HG03066 (cell line): ENCODE measurements at regions not wholly inside any gene's neighbourhood (a gene's known extent, or its start where the extent isn't known, plus 50 kb on each side); places are given as distances from the start of the nearest gene placed in this dataset.
"Not testable (repeated sequence)": the region's sequence is repeated elsewhere in the genome, so short reads cannot be mapped to it uniquely, and the experiment has no call there.

Source experiments
- ATAC-seq: cut with Tn5 transposase; IDR thresholded peaks from one replicate; pipeline ENCODE4 v1.9.1; 2021; ENCODE audit warnings: low read depth; ENCODE audit not compliant: unreplicated experiment

- ATAC-seq = no peak
Observed at GRCh38 chr2:136715146-136715545, 50.2 kb upstream of the THSD7B start.

GRCh38 chr2:136714452-136714951 is 50.8 kb upstream of the THSD7B start:
- ATAC-seq = no peak

GRCh38 chr2:136713739-136714138 is 51.6 kb upstream of the THSD7B start:
- no peak for ATAC-seq

GRCh38 chr2:136705336-136705735 is 60.0 kb upstream of the THSD7B start:
- ATAC-seq = no peak

- ATAC-seq = no peak
Observed at GRCh38 chr2:136703214-136703613, 62.1 kb upstream of the THSD7B start.

GRCh38 chr2:136696438-136696837 is 68.9 kb upstream of the THSD7B start:
- ATAC-seq = no peak

- ATAC-seq = no peak
Observed at GRCh38 chr2:136693966-136694365, 71.4 kb upstream of the THSD7B start.

- ATAC-seq = not testable (repeated sequence)
Observed at GRCh38 chr2:136680079-136680478, 85.3 kb upstream of the THSD7B start.

- no peak for ATAC-seq
Observed at GRCh38 chr2:136665736-136666135, 99.6 kb upstream of the THSD7B start.

- ATAC-seq = no peak
Observed at GRCh38 chr2:136664713-136665405, 100.5 kb upstream of the THSD7B start.

- no peak for ATAC-seq
Observed at GRCh38 chr2:136658201-136658600, 107.1 kb upstream of the THSD7B start.

- ATAC-seq = no peak
Observed at GRCh38 chr2:136653861-136654260, 111.5 kb upstream of the THSD7B start.

GRCh38 chr2:136651456-136652010 is 113.8 kb upstream of the THSD7B start:
- no peak for ATAC-seq

- ATAC-seq = no peak
Observed at GRCh38 chr2:136647039-136647438, 118.3 kb upstream of the THSD7B start.

- ATAC-seq = no peak
Observed at GRCh38 chr2:136645236-136645828, 120.0 kb upstream of the THSD7B start.

GRCh38 chr2:136639651-136640050 is 125.7 kb upstream of the THSD7B start:
- no peak for ATAC-seq

GRCh38 chr2:136638193-136638592 is 127.2 kb upstream of the THSD7B start:
- no peak for ATAC-seq

- no peak for ATAC-seq
Observed at GRCh38 chr2:136637402-136637801, 127.9 kb upstream of the THSD7B start.

- no peak for ATAC-seq
Observed at GRCh38 chr2:136628490-136628889, 136.9 kb upstream of the THSD7B start.

GRCh38 chr2:136613096-136613495 is 152.2 kb upstream of the THSD7B start:
- ATAC-seq = no peak

- no peak for ATAC-seq
Observed at GRCh38 chr2:136612079-136612478, 153.3 kb upstream of the THSD7B start.

GRCh38 chr2:136611451-136611850 is 153.9 kb upstream of the THSD7B start:
- no peak for ATAC-seq
